Brain microvascular endothelial cell (primary cell): ENCODE measurements at regions not wholly inside any gene's neighbourhood (a gene's known extent, or its start where the extent isn't known, plus 50 kb on each side); places are given as distances from the start of the nearest gene placed in this dataset.

Experiments used
- DNase-seq: peaks from one replicate; pipeline ENCODE4 v3.0.0-alpha.2; 2020
- H3K27ac ChIP-seq: fragments of 250-450 bp; sonication (Bioruptor Pico); 2 replicates; pipeline ENCODE4 v1.5.1; 2020; ENCODE audit warnings: mild to moderate bottlenecking, moderate library complexity
- H3K27me3 ChIP-seq: fragments of 250-450 bp; sonication (Bioruptor Pico); replicated peaks from 2 replicates; pipeline ENCODE4 v1.5.1; 2020; ENCODE audit warnings: mild to moderate bottlenecking
- H3K36me3 ChIP-seq: fragments of 250-450 bp; sonication (Bioruptor Pico); replicated peaks from 2 replicates; pipeline ENCODE4 v1.5.1; 2020; ENCODE audit warnings: mild to moderate bottlenecking
- H3K4me3 ChIP-seq: 2 replicates; pipeline ENCODE4 v1.5.1; 2011; ENCODE audit warnings: low read depth, mild to moderate bottlenecking, control low read depth, low read length, moderate library complexity
- in situ Hi-C: cut with HindIII; loops from 2 replicates; pipeline ENCODE4 v1.10.0; 2017; ENCODE audit warnings: low sequenced_read_pairs, low pct_ligation_motif_present
- TF ChIP-seq, protein P1 (sequence below): IDR thresholded peaks from 2 replicates; pipeline ENCODE4 v1.5.1; 2011; ENCODE audit warnings: low read depth, mild to moderate bottlenecking, moderate library complexity, low read length, control low read depth, inconsistent platforms; ENCODE audit errors: missing control alignments

DNA sequence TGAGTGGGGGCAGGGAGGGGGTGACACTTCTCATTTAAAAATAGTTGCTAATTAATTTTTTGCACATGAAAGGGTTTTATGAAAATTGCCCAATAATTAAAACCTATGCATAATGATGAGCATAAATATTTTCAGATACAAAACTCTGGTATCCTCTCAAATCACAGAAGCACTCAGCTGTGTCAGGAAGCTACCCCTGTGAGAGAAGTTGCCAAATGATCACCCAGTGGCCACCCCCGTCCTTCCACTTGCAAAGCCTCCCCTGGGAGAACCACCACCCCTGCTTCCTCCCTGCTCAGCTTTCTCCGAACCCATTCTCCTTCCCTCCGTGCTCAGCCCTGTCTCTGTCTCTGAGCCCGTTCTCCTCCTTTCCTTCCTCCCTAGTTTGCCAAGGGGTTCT lies 400.2 kb upstream of the SALL3 start:
- Histone ChIP-seq H3K4me3 (no peak overlapping the region), H3K27ac (no peak overlapping the region), H3K27me3 (no peaks in the 10 kb centered on the region), H3K36me3 (no peaks in the 10 kb centered on the region)
- TF ChIP-seq, protein P1, sequence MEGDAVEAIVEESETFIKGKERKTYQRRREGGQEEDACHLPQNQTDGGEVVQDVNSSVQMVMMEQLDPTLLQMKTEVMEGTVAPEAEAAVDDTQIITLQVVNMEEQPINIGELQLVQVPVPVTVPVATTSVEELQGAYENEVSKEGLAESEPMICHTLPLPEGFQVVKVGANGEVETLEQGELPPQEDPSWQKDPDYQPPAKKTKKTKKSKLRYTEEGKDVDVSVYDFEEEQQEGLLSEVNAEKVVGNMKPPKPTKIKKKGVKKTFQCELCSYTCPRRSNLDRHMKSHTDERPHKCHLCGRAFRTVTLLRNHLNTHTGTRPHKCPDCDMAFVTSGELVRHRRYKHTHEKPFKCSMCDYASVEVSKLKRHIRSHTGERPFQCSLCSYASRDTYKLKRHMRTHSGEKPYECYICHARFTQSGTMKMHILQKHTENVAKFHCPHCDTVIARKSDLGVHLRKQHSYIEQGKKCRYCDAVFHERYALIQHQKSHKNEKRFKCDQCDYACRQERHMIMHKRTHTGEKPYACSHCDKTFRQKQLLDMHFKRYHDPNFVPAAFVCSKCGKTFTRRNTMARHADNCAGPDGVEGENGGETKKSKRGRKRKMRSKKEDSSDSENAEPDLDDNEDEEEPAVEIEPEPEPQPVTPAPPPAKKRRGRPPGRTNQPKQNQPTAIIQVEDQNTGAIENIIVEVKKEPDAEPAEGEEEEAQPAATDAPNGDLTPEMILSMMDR = no peak
- in situ Hi-C loops = no loop called here
- DNase-seq = no peak

DNA sequence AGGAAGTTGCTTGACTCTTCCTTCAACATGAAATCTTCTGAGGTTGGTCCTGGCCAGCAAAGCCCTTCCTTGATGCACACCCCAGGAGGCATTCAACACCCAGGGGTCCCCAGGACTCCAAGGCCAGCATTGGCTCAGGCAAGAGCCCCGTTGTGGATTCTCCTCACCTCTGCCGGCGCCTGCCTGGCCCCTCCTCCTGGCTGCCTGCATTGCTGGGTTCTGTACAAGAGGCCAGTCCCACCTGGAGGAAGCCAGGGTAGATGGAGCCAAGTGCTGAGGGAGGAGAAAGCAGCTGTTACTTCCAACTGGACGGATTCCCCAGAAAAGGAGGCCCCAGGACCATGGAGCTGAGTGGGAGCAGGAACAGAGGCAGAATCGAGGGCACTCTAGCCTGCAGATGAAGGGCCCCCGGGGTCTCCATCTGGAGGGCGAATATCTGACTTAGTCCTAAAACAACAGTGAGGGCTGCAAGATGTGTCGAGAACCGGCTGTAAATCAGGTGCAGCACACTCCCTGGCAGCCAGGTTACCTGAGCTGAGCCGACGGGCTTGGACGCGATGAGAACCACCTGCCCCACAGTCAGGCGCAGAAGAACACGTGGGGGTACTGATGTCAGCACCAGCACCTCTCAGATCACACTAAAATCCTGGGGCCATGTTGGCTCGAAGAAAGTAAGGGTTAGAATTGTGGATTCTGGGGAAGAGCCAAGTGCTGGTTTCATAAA lies 399.6 kb upstream of the SALL3 start:
- H3K27ac ChIP-seq = no peak overlapping the region
- DNase-seq = no peak
- no peaks in the 10 kb centered on the region for H3K27me3 ChIP-seq
- in situ Hi-C loops = no loop called here
- TF ChIP-seq, protein P1 = no peak
- H3K4me3 ChIP-seq = no peak overlapping the region
- no peaks in the 10 kb centered on the region for H3K36me3 ChIP-seq

DNA sequence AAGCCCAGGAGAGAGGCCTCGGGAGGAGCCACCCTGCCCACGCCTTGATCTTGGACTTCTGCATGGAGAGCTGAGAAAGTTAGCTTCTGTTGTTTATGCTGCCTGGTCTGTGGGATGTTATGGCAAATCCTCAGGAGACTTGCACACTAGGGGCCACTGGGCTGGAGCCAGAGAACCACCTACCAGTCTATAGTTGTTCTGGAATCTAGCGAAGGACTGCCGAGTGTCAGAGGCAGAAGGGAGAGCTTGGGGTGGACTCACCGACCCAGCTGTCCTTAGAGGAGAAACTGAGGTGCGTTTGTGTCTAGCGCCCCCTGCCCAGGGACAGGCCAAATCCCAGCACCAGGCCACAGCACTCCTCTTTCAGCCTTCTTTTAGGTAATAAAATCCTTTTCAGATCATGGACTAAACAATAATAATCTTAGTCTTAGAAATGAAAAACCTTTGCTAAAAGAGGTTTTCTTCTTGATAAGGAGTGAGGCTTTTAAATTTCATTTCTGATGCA lies 398.7 kb upstream of the SALL3 start:
- TF ChIP-seq, protein P1 = no peak
- in situ Hi-C loops = no loop called here
- no peak for DNase-seq

DNA sequence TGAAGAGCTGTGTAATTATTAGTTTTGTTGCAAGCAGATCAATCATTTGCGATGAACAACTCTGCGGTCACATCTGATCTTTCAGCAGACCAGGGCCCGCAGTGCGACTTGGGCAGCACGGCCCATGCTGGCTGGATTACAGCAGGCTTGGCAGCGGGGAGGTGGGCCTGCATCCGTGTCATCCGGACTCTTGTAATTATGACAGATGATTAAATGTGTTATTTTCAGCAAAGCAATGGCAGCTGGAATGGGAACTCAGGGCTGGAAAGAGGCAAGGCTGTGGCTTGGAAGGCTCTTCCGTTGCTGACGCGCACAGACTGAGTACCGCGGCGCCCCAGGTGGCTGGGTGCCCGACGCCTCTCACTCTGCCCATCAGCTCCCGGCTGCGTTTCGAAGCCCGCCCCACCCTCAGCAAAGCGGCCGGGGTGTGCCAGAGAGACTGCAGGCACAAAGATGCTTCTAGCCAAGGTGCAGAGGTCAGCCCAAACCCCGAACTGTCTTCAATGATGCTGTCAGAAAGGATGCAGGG lies 397.4 kb upstream of the SALL3 start:
- DNase-seq = no peak
- Histone ChIP-seq H3K27ac (no peak overlapping the region), H3K27me3 (no peaks in the 10 kb centered on the region), H3K36me3 (no peaks in the 10 kb centered on the region), H3K4me3 (no peak overlapping the region)
- TF ChIP-seq, protein P1 = no peak
- in situ Hi-C loops = no loop called here

More for the DNA sequence above, 398.7 kb upstream of the SALL3 start:
- no peak overlapping the region for H3K4me3 ChIP-seq
- H3K36me3 ChIP-seq = no peaks in the 10 kb centered on the region
- no peak overlapping the region for H3K27ac ChIP-seq
- no peaks in the 10 kb centered on the region for H3K27me3 ChIP-seq

DNA sequence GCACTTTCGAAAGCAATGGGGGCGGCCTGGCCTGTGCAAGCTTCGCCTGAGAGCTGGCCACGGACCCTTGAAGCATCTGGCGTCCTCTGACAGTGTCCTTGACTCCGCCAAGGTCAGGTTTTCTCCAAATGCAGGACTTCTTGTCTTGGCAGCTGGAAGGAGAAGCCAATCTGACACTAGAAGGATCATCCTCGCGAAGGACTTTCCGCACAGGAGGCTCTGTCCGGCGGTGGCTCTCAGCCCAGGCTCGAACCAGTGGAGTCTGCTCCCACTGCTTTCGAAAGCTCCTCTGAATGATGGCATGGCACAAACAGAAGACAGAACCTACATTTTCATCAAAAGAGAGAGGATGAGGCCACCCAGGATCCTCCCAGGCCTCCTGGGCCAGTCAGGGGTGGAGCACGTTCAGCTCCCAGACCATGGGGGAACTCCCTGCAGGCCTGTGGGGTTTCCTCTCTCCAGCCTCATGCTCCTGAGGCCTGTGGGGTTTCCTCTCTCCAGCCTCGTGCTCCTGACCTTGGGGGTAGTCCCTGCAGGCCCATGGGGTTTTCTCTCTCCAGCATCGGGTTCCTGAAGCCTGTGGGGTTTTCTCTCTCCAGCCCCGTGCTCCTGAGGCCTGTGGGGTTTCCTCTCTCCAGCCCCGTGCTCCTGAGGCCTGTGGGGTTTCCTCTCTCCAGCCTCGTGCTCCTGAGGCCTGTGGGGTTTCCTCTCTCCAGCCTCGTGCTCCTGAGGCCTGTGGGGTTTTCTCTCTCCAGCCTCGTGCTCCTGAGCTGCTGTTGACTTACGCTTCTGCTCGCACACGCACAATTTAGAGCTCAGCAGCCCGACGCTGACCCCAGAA lies 396.5 kb upstream of the SALL3 start:
- Histone ChIP-seq H3K36me3 (no peaks in the 10 kb centered on the region), H3K27me3 (no peaks in the 10 kb centered on the region), H3K27ac (no peak overlapping the region), H3K4me3 (no peak overlapping the region)
- TF ChIP-seq, protein P1 = no peak
- in situ Hi-C loops = no loop called here
- DNase-seq = no peak
